DND-41 (cell line): ENCODE measurements at regions not wholly inside any gene's neighbourhood (a gene's known extent, or its start where the extent isn't known, plus 50 kb on each side); places are given as distances from the start of the nearest gene placed in this dataset.

ENCODE experiments used
- ATAC-seq: fragments of 200-7000 bp; cut with Tn5 transposase; 3 replicates; pipeline ENCODE4 v1.9.1; 2021; ENCODE audit warnings: low read depth; ENCODE audit not compliant: insufficient read depth
- DNase-seq: peaks from one replicate; pipeline ENCODE4 v3.0.0-alpha.2; 2020
- H2AFZ ChIP-seq: 2 replicates; pipeline ENCODE4 v1.6.0; 2012; ENCODE audit warnings: low read depth, low read length
- H3K27ac ChIP-seq: 2 replicates; pipeline ENCODE4 v1.5.1; 2012; ENCODE audit warnings: low read length, inconsistent platforms
- H3K27me3 ChIP-seq: fragments of 200-600 bp; sonication (generic); 2 replicates; pipeline ENCODE4 v1.6.0; 2012; ENCODE audit warnings: low read length, mild to moderate bottlenecking, inconsistent platforms; ENCODE audit not compliant: insufficient read depth, poor library complexity
- H3K36me3 ChIP-seq: 2 replicates; pipeline ENCODE4 v1.5.1; 2012; ENCODE audit warnings: low read length, inconsistent platforms; ENCODE audit not compliant: insufficient read depth
- H3K4me1 ChIP-seq: 2 replicates; pipeline ENCODE4 v1.5.1; 2012; ENCODE audit warnings: mild to moderate bottlenecking, low read length; ENCODE audit not compliant: insufficient read depth
- H3K4me2 ChIP-seq: 2 replicates; pipeline ENCODE4 v1.6.0; 2012; ENCODE audit warnings: mild to moderate bottlenecking, moderate library complexity, low read length, inconsistent platforms; ENCODE audit not compliant: insufficient read depth
- H3K4me3 ChIP-seq, 2 experiments: fragments of 200-600 bp in 1 of 2; shearing (Covaris generic) in 1 of 2; 2 replicates each; pipeline ENCODE4 v1.5.1; 2012 to 2016; ENCODE audit warnings: inconsistent platforms in 2 of 2, low read length in 2 of 2, mild to moderate bottlenecking in 2 of 2, low read depth in 1 of 2, moderate library complexity in 1 of 2
- H3K79me2 ChIP-seq: 2 replicates; pipeline ENCODE4 v1.6.0; 2012; ENCODE audit warnings: low read length, inconsistent platforms; ENCODE audit not compliant: insufficient read depth
- H3K9ac ChIP-seq: 2 replicates; pipeline ENCODE4 v1.6.0; 2012; ENCODE audit warnings: low read depth, mild to moderate bottlenecking, inconsistent platforms, low read length, moderate library complexity
- H3K9me3 ChIP-seq: 2 replicates; pipeline ENCODE4 v1.5.1; 2012; ENCODE audit warnings: low read length, moderate library complexity, mild to moderate bottlenecking, inconsistent platforms; ENCODE audit not compliant: insufficient read depth, severe bottlenecking
- H4K20me1 ChIP-seq: 2 replicates; pipeline ENCODE4 v1.6.0; 2012; ENCODE audit warnings: low read length; ENCODE audit not compliant: insufficient read depth
- CTCF ChIP-seq: IDR thresholded peaks from 2 replicates; pipeline ENCODE4 v1.5.1; 2012; ENCODE audit warnings: borderline replicate concordance, low read length, moderate library complexity, mild to moderate bottlenecking; ENCODE audit not compliant: poor library complexity, severe bottlenecking; ENCODE audit errors: extremely low read depth
- EZH2 ChIP-seq: IDR thresholded peaks from 3 replicates; pipeline ENCODE4 v1.6.1; 2012; ENCODE audit warnings: borderline replicate concordance, low read depth, mild to moderate bottlenecking, moderate library complexity, low read length, inconsistent platforms; ENCODE audit not compliant: severe bottlenecking

GRCh38 chr5:56345352-56345751 lies 112.2 kb upstream of the ANKRD55 start:
- H3K27ac ChIP-seq = no peak overlapping the region
- H3K79me2 ChIP-seq = no peaks in the 10 kb centered on the region
- no peaks in the 10 kb centered on the region for H3K36me3 ChIP-seq
- ATAC-seq = no peak
- H3K4me1 ChIP-seq = no peaks in the 10 kb centered on the region
- H3K4me3 ChIP-seq = no peak overlapping the region
- no peak overlapping the region for H3K9ac ChIP-seq
- H3K27me3 ChIP-seq = peaks cover 4% of the 10 kb centered on the region
- H4K20me1 ChIP-seq = no peaks in the 10 kb centered on the region
- TF ChIP-seq CTCF (no peak), EZH2 (no peak)
- DNase-seq = no peak
- no peak overlapping the region for H2AFZ ChIP-seq
- no peaks in the 10 kb centered on the region for H3K9me3 ChIP-seq
- no peak overlapping the region for H3K4me2 ChIP-seq

- H3K4me1 ChIP-seq = no peaks in the 10 kb centered on the region
- H3K4me3 ChIP-seq = no peak overlapping the region
- H2AFZ ChIP-seq = no peak overlapping the region
- H3K27me3 ChIP-seq = peaks cover 6% of the 10 kb centered on the region
- H4K20me1 ChIP-seq = no peaks in the 10 kb centered on the region
- TF ChIP-seq CTCF (no peak), EZH2 (no peak)
- H3K4me2 ChIP-seq = no peak overlapping the region
- no peak overlapping the region for H3K9ac ChIP-seq
- no peaks in the 10 kb centered on the region for H3K9me3 ChIP-seq
- H3K27ac ChIP-seq = no peak overlapping the region
- no peaks in the 10 kb centered on the region for H3K79me2 ChIP-seq
- no peak for DNase-seq
- H3K36me3 ChIP-seq = no peaks in the 10 kb centered on the region
- no peak for ATAC-seq
Measured at GRCh38 chr5:56344594-56344993, 111.5 kb upstream of the ANKRD55 start.

- H2AFZ ChIP-seq = no peak overlapping the region
- no peak overlapping the region for H3K9ac ChIP-seq
- ATAC-seq = no peak
- DNase-seq = no peak
- no peak overlapping the region for H3K4me2 ChIP-seq
- H4K20me1 ChIP-seq = no peaks in the 10 kb centered on the region
- TF ChIP-seq CTCF (no peak), EZH2 (no peak)
- H3K79me2 ChIP-seq = no peaks in the 10 kb centered on the region
- no peaks in the 10 kb centered on the region for H3K36me3 ChIP-seq
- H3K9me3 ChIP-seq = no peaks in the 10 kb centered on the region
- H3K27ac ChIP-seq = no peak overlapping the region
- H3K4me3 ChIP-seq = no peak overlapping the region
- peaks cover 3% of the 10 kb centered on the region for H3K27me3 ChIP-seq
- H3K4me1 ChIP-seq = no peaks in the 10 kb centered on the region
Measured at GRCh38 chr5:56343988-56344387, 110.9 kb upstream of the ANKRD55 start.

- Histone ChIP-seq H3K9ac (no peak overlapping the region), H3K4me2 (no peak overlapping the region), H3K79me2 (no peaks in the 10 kb centered on the region), H4K20me1 (no peaks in the 10 kb centered on the region), H3K4me1 (no peaks in the 10 kb centered on the region), H3K27ac (no peak overlapping the region), H2AFZ (no peak overlapping the region), H3K4me3 (no peak overlapping the region), H3K9me3 (no peaks in the 10 kb centered on the region), H3K36me3 (no peaks in the 10 kb centered on the region), H3K27me3 (peaks cover 3% of the 10 kb centered on the region)
- ATAC-seq (no peak), DNase-seq (no peak)
- TF ChIP-seq EZH2 (no peak), CTCF (no peak)
Measured at GRCh38 chr5:56342616-56343015, 109.5 kb upstream of the ANKRD55 start.
